NCI-H1417 (cell line): ENCODE measurements at regions not wholly inside any gene's neighbourhood (a gene's known extent, or its start where the extent isn't known, plus 50 kb on each side); places are given as distances from the start of the nearest gene placed in this dataset.

Source experiments
- DNase-seq, 3 experiments: peaks; one replicate each; lab custom pipeline; 2025; lab: John Stamatoyannopoulos, UW

DNA sequence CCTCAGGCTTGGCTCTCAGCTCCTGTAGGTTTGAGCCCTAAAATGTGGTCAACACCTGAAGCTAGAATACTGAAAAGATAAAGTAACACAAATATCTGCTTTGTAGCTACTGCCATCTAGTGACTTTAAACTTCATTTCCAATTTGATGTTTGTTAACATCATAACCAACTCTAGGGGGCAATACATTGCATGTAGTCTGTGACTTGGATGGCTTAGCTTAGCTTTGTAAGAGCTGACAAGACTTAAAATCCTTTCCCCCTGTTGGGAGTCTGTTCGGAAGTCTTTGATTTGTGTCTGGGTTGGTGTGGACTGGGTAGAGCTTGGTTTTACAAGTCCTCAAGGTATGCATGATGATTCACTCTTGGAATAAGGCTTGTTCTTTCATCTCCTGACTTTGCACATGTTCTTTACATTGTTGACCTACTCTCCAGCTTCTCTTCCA is 51.7 kb downstream of the SCN11A start:
- peak; percentile 28 to 82 (median 60) for DNase-seq

DNA sequence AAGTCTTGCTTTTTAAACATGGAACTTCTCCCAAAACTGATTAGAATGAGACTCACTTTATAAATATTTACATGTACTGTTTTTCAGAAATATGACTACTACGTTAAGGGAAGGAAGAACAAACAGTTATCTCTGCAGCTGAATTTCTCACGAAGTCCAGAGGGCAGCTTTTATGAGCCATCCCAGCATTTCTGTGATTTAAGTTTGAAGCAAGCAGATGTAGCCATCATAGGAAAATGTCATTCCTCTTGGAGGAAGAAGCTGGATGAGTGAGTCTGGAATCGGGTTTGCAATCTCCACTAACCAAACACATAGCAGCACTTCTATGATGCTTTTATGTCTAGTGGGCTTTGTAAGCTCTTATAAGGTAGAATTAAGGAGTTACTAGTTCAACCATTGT is 53.7 kb downstream of the SCN11A start:
- no peak for DNase-seq

DNA sequence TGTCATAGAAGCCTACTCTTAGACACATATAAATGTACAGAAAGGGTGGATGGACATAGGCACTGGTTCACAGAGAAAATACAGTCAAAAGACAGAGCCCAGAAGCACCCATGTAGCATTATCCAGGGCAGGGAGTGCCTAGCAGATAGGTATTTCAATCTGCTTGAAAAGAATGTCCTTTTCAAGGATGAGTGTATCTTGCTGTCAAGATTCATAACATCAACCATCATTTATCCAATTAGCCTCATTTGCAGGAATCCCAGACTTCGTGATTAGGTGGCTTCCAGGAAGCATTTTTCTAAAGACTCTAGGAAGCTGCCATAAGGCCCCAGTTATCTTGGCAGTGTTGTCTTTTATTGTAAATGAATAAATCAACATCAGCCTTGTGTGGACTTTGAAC is 55.6 kb downstream of the SCN11A start:
- no peak for DNase-seq

DNA sequence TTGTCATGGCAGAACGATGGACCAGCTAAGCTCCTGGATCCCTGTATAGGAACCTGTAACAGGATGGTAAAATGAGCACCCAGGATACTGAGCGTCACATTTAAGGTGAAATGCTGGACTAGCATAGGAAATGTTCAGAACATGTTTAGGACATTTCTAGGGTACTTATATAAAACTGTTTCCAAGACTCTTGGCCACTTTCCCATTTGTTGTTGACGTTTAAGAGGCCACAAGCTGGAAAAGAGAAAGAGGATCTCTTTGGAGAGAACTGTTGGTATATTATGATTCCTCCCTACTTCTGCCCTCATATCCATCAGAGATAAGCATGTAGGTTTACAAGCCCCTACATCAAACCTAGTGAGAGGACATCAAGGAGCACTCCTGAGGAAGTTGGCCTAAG is 57.5 kb downstream of the SCN11A start:
- no peak for DNase-seq

DNA sequence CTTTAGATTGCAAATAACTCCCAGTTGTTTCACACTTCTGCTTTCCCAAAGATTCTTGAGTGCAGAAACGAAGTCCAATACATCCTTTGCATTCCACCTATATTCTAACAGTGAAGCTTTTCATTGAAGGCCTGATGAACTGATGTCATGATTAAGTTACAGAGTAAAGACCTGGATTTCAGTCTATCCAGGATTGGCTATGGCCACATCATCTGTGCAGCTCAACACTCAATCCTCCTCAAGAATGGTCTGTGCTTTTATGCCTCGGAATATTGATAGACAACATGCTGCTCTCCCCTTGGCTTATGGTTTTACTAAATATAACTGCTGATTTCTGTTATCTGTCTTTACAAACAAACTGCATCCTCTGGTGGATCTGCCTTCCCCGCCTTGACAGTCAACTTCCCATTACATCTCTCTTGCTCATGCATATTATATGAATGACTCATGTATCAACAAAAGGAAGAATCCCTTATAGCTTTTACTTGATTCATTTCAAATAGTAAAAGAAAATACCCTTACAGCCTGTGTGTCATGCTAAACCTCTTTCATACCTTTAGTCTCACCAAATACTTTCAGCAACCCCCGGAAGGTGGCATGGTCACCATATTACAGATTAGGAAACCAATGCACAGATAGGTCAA is 59.5 kb downstream of the SCN11A start:
- no peak for DNase-seq

DNA sequence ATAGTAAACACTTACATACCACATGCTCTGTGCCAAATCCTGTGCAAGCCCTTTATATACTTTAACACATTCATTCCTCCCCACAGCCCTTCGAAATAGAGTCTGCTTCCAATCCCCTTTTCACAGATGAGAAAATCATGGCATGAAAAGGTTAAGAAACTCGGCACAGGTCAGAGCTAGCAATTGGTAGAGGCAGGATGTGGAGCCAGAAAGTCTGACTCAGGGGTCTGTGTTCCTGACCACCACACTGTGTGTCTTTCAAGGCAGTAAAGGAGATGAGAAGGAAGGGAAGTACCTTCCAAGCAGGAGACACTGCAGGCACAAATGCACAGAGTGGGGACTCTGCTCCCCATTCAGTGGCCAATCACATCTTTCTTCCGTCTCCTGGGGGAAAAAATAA is 61.1 kb downstream of the SCN11A start:
- DNase-seq: no peak

DNA sequence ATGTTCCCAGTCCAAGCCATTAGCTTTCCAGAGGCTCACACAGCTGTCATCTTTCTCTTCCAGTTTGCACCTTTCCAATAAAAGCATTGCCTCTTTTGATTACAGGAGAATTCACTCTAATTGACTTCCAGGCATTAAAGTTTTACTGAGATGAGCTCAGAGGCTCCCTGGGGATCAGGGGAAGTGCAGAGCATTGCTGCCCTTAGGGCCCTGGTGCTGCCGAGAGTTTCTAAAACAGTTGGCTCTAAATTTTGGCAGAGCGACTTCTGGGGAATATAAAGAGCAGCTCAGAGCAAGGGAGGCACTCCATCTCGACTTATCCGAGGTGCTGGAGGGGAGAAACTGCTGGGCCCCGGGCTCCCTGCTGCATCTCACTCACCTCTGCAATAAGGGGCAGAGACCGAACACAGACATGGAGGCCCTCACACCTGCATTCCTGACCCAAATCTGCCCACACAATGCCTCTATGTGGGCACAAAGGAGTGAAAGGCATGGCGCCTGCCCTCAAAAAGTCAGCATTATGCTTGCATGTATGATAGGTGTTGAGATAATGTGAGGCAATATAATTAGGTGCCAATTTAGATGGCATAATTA is 61.7 kb downstream of the SCN11A start:
- peak in 1 of 3 experiments; percentile 19 for DNase-seq

DNA sequence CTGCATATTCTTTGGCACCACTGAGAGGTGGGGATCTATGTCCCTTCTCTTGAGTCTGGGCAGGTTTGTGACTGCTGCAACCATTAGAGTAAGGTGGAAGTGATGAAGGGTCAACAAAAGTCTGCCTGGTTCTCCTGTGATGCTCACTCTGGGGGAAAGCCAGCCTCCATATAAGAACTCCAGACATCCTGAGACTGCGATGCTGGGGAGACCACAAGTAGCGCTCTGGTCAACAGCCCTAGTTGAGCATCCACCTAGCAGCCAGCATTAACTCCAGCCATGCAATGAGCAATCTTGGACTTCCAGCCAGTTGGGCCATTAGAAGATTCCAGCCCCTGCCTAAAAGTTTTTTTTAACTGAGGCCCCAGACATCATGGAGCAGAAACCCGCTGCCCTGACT is 62.8 kb downstream of the SCN11A start:
- no peak for DNase-seq

DNA sequence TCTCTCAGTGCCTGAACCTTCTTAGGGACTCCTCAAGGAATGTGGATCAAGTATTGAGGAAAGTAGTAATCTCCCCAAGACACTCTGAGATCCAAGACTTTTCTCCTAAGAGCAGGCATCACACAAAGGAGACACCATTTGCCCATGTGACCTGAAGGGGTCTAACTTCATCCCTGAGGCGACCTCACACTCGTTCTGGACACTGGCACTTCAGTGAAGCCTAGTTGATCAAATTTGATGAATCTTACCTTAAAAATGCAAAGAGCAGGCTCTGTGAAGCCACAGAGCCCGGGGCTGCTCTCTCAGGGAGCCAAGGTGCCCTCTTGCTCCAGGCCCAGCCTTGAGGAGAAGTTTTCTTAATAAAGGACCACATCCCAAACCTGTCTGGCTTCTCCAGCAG is 64.3 kb downstream of the SCN11A start:
- no peak for DNase-seq

DNA sequence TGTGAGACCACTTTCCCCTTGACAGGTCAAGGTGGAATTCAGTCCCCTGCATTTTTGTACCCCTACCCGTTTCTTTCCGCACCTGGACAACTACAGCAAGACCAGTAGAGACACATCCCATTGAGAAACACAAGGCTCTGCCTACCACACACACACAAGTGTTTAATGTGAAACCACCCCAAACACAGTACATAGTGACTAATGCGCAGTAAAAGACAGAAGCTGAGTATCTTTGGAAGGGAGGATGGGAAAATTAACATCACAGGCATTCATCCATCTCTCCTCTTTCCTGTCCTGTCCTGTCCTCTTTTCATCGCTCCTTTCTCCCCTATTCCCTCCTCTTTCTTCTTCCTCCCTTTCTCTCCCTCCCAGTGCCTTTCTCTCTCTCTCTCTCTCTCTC is 64.8 kb downstream of the SCN11A start:
- DNase-seq: no peak

DNA sequence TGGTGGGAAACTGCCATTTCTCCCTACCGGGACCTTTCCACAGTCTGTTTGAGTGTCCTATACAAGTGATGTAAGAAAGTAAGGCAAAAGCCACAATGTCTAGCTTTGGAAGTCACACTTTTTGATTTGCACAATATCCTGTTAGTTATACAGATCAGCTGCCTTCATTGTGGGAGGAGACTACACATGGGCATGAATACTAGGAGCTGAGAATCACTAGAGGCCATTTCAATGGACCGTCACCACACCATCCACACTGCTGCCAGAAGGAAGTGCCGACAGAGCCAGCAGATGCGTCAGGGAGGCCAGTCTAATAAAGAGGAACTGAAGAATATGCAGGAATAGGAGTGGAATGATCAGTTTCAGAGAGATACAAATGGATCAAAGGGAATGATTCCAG is 65.8 kb downstream of the SCN11A start:
- DNase-seq: no peak

DNA sequence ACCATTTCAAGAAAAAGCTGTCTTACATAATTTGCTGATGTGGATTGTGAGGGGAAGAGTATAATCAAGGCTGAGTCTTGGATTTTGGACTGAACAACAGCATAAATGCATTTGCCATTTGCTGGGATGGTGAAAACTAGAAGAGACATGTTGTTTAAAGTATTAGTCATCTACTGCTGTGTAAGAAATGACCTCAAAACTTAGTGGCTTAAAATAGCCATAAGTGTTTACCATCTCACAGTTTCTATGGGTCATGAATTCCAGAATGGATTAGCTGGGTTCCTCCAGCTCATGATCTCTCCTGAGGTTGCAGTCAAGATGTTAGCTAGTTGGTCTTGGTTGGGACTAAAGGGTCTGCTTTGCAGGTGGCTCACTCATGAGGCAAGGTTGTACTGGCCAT is 66.2 kb downstream of the SCN11A start:
- no peak for DNase-seq

DNA sequence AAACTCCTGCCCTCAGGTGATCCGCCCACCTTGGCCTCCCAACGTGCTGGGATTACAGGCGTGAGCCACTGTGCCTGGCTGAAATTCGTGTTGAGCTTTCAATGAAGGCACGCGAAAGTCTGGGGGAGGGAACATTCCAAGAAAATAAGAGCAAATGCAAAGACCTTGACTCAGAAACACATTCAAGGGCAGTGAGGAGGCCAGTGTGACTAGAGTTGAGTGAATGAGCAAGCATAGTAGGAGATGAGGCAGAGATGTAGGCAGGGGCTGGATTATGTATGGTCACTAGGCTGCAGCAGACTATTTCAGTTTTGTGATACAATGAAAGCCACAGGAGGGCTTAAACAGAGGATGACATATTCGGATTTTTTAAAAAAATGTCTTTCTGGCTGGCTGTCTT is 67.0 kb downstream of the SCN11A start:
- DNase-seq: no peak

DNA sequence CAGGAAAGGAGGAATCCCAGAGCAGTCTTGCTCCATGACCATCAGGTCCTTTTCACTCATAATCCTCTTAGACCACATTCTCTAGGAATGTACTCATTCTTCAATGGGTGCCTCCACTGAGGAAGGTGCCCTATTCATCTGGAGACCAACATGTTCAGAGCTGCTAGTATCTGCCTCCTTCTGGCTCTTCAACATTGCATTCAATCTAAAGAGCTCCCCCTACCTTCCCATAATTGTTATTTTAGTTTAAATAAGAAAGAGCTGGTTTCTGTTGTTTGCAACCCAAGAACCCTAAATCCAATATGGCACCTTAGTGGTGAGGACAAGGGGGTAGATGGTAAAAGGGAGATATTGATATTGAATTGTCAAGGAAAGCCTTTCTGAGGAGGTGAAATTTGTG is 67.6 kb downstream of the SCN11A start:
- no peak for DNase-seq

DNA sequence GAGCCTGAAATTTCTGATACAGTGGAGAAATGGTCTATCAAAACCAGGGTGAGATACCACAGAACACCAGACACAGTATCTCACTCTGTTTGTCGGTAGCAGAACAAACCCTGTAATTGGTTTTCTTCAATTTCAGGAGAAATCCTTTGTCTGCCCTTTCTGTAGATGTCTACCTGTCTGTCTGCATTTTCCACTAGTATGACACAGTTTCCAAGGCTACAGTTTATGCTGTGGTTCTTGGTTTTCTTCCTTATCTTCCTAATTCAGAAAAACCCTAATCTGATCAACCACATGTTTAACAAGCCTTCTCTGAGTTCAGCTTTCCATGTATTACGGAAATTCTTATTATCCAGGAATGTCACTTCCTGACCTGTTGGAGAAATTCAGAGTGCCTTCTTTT is 70.8 kb downstream of the SCN11A start:
- DNase-seq: no peak

DNA sequence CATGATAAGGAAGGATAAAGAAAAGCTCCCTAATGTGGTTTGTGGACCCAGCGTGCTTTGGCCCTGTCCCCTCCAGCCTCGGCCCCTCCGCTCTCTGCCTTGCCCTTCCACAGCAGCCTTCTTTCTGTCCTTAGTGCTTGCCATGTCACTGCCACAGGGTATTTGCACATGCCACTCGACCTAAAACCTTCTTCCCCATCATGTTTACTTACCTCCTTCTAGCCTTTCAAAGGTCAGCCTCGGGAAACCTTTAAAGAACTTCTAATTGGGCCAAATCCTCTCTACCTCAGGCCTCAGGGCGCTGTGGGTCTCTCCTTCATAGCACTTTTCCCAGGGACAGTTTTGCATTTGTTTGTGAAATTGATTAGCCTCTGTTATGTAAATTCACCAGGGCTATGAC is 73.0 kb downstream of the SCN11A start:
- no peak for DNase-seq

DNA sequence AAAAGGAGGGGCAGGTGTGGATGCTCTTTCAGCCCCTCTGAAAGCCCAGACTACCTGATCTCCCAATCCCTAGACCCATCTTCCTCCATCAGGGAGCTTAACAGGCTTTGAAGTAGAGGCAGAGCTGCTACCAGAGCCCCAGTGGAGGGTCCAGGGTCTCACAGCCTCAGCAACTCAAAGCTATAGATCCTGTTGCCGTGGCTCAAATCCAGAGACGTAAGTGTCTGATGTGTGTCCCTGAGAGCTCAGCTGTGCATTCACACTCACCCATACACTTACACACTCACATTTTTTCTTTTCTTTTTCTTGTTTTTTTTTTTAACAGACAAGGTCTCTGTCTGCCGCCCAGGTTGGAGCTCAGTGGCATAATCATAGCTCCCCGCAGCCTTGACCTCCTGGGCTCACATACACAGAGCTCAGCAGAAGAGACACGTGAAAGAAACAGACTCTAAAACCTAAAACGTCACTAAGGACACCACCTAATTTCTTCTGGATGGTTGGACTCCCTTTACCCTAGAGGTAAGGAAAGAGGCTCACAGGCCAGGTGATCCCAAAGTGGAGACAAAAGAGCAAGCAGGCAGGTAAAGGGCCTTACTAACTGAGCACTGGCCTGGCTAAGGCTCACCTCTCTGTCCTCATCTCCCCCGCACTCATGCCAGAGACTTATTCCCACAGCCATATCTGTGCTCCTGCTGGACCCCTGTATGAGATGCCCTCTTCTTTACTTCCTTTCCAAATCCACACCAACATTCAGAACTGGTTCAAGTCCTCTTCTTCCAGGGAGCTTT is 80.7 kb downstream of the SCN11A start:
- no peak for DNase-seq

DNA sequence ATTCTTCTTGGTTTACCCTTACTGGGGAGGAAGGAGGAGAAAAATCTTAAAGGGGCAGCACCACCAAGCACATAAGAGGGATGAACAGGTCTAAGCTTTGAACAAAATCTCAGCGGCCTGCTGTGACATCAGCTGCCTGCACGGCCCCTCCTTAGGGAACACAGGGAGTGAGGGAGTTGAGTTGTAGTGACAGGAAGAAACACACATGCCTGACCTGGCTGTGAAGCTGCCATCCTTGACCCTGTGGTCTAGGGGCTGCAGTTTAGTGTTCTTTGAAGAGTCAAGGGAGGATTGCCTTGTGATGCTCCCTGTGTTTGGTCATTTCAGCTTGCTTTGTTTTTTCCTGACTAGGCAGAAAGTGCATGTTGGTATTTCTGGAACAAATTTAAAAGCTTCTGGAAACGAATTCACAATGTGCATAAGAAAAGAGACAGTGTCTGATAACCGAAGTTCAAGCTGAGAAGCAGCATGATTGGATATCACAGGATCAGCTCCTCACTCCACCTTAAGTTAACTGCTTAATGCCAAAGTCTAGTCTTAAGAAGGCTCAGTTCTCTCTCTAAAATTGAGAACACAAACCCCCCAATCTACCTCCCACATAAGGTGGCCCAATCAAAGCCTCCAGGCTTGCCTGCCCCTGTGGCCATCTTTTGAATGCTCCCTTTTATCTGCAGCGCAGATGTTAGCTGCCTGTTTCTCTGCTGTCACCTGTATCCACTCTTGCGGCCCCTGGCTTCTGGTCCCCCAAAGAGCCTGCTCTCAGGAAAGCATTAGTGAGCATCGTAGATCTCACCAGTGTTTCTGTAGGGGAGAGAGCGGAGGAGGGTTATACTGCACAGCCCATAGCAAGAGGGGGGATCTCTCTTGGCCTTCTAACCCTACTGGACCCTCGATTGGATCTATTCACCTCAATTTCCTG is 82.2 kb downstream of the SCN11A start:
- no peak for DNase-seq

DNA sequence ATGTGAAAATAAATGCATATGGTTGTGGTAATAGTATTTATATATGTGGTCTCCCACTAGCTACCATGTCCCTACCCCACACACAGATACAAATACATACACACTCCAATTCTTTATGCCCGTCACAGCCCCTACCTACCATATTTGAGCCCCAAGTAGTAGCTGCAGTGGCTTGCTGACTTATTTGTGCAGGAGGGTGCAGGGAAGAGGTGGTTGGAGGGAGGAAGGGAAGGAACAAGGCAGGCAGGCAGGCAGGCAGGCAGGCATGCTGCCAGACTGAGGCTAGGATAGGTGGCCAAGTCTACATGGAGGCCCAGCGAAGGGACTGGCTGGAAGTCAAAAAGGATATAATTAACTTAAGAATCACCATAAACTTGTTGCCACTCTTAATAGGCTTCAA is 82.9 kb downstream of the SCN11A start:
- no peak for DNase-seq

DNA sequence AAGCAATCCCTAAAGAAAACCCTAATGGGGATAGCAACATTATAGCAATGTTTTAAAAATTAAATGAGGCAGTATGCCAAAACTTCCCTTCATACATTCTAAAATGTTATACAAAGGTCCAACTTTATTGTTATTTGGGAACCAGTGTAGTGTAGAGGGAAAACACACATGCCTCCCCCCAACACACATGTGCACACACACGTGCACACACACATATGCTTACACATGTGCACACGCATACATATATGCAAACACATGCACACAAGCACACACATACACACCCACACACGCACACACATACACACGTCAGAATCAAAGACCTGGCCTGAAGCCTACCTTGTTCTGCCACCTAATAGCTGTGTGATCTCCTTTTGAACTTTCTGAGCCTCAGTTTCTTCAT is 83.3 kb downstream of the SCN11A start:
- DNase-seq: no peak

DNA sequence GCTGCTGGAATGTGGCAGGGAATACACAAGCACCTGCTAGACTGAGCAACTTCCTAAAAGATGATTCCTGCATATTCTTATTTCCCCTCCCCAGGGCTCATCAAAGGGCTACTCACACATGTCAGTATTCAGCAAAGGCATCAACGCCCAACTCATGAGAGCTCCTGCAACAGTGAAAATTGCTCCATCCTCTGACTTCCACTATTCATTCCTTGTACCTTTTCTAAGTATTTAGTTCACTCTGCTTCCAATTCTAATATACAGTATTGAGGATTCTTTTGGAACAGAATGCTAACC is 84.1 kb downstream of the SCN11A start:
- DNase-seq: no peak

DNA sequence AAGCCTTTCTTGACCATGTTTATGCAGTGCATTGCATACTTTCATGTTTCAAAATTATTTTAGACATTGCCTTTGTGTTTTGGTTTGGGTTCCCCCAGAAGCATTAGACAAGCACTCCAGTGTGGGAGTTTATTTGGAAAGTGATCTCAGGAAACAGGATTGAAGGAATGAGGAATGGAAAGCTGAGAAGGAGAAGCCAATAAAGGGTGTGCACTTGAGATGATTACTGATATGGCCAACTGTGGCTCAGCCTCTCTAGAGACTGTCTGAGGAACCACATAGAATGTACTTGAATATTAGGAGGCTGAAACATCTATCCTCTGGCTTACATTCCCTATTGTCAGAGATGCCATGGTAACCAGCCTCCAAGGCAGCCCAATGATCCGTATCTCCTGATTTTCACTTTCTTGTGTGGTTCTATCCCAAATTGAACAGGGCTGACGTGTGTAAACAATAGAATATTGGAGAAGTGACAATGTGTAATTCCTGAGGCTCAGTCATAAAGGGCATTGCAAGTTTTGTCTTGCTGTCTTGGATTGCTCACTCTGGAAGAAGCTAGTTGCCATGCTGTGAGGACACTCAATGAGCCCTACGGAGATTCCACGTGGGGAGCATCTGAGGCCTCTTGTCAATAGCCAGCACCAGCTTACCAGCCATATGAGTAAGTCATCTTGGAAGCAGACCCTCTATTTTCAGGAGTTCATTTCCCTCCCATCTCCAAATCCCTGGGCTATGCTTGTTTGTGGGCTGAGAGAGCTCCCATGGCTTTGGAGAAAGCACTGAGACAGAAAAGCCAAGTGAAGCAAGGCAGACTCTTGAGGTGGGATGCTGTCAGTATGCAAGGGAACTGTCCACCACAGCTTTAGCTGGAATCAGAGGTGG is 84.7 kb downstream of the SCN11A start:
- no peak for DNase-seq
